Endothelial cell of umbilical vein (primary cell): ENCODE measurements at regions not wholly inside any gene's neighbourhood (a gene's known extent, or its start where the extent isn't known, plus 50 kb on each side); places are given as distances from the start of the nearest gene placed in this dataset.

Experiments used
- BruUV-seq: library from RNA; stranded (reverse); fragments of 400-500 nt; replicated peaks from 2 replicates; lab custom pipeline; 2021; lab: Mats Ljungman, UMichigan
- CTCF ChIA-PET: fragments of 300-600, 350-600 bp; sonication (Branson Sonifier 250); formaldehyde crosslinking; loops from one replicate; lab custom pipeline; 2021; ENCODE audit warnings: antibody characterized with exemption, inconsistent platforms; lab: Charles Lee
- POLR2A ChIA-PET: fragments of 300-600, 350-600 bp; sonication (Branson Sonifier 250); formaldehyde crosslinking; loops from one replicate; lab custom pipeline; 2021; ENCODE audit warnings: antibody characterized with exemption, inconsistent platforms; lab: Charles Lee
- DNase-seq: peaks from one replicate; pipeline ENCODE4 v3.0.0-alpha.2; 2011; ENCODE audit warnings: low read depth, low spot score
- FAIRE-seq: peaks from 2 replicates; lab custom pipeline; 2011; peaks lifted over from hg19 to GRCh38; lab: Jason Lieb, UNC
- H2AFZ ChIP-seq: 2 replicates; pipeline ENCODE4 v1.6.0; 2012; ENCODE audit warnings: low read depth, low read length, control low read depth, inconsistent platforms
- H3K27ac ChIP-seq: 2 replicates; pipeline ENCODE4 v1.5.1; 2011; ENCODE audit warnings: low read depth, mild to moderate bottlenecking, control low read depth, low read length, moderate library complexity; ENCODE audit not compliant: insufficient read depth
- H3K27me3 ChIP-seq, 2 experiments: 2 replicates each; pipeline versions ENCODE4 v1.6.0 to v1.6.1; 2011; ENCODE audit warnings: low read length in 2 of 2, mixed read lengths in 1 of 2; ENCODE audit not compliant: control insufficient read depth in 2 of 2, insufficient read depth in 2 of 2
- H3K36me3 ChIP-seq, 2 experiments: 2 replicates in 1 of 2; 3 replicates in 1 of 2; pipeline ENCODE4 v1.5.1; 2011; ENCODE audit warnings: low read length in 2 of 2, mild to moderate bottlenecking in 1 of 2, moderate library complexity in 1 of 2; ENCODE audit not compliant: control insufficient read depth in 2 of 2, insufficient read depth in 2 of 2; ENCODE audit errors: extremely low read depth in 1 of 2
- H3K4me1 ChIP-seq: 3 replicates; pipeline ENCODE4 v1.5.1; 2011; ENCODE audit warnings: mild to moderate bottlenecking, low read length; ENCODE audit not compliant: control insufficient read depth, insufficient read depth; ENCODE audit errors: extremely low read depth
- H3K4me2 ChIP-seq: 2 replicates; pipeline ENCODE4 v1.6.1; 2011; ENCODE audit warnings: low read length, control low read depth, mixed read lengths; ENCODE audit not compliant: insufficient read depth
- H3K4me3 ChIP-seq, 3 experiments: fragments of 200-600 bp in 1 of 3; sonication (generic), shearing (Covaris generic) in 1 of 3; replicated peaks in 1 of 3; 2 replicates each; pipeline ENCODE4 v1.5.1; 2011 to 2016; ENCODE audit warnings: control low read depth in 3 of 3, low read length in 3 of 3, mild to moderate bottlenecking in 2 of 3, inconsistent platforms in 1 of 3, low read depth in 1 of 3, moderate library complexity in 1 of 3; ENCODE audit not compliant: insufficient read depth in 1 of 3
- H3K79me2 ChIP-seq: 2 replicates; pipeline ENCODE4 v1.6.0; 2012; ENCODE audit warnings: low read length, inconsistent platforms; ENCODE audit not compliant: control insufficient read depth, insufficient read depth
- H3K9ac ChIP-seq: replicated peaks from 2 replicates; pipeline ENCODE3; 2011; ENCODE audit warnings: low read length, control low read depth; ENCODE audit not compliant: insufficient read depth; ENCODE audit errors: extremely low read depth
- H3K9me1 ChIP-seq: replicated peaks from 3 replicates; pipeline ENCODE4 v1.6.0; 2011; ENCODE audit warnings: mild to moderate bottlenecking, low read length; ENCODE audit not compliant: control insufficient read depth, insufficient read depth; ENCODE audit errors: extremely low read depth
- H3K9me3 ChIP-seq: replicated peaks from 2 replicates; pipeline ENCODE4 v1.5.1; 2012; ENCODE audit warnings: low read length, inconsistent platforms; ENCODE audit not compliant: control insufficient read depth, insufficient read depth
- H4K20me1 ChIP-seq: replicated peaks from 2 replicates; pipeline ENCODE3; 2011; ENCODE audit warnings: mild to moderate bottlenecking, low read length; ENCODE audit not compliant: control insufficient read depth, insufficient read depth; ENCODE audit errors: extremely low read depth
- EZH2 ChIP-seq: IDR thresholded peaks from 2 replicates; pipeline ENCODE4 v1.6.1; 2012; ENCODE audit warnings: borderline replicate concordance, low read depth, mild to moderate bottlenecking, moderate library complexity, low read length, inconsistent platforms; ENCODE audit not compliant: severe bottlenecking
- FOS ChIP-seq: IDR thresholded peaks from 2 replicates; pipeline ENCODE4 v1.6.1; 2011; ENCODE audit warnings: mild to moderate bottlenecking, low read length, moderate library complexity, borderline replicate concordance; ENCODE audit not compliant: insufficient read depth
- GATA2 ChIP-seq: IDR thresholded peaks from 2 replicates; pipeline ENCODE4 v1.7.0; 2011; ENCODE audit warnings: low read depth, mild to moderate bottlenecking, moderate library complexity, mixed read lengths, low read length; ENCODE audit not compliant: insufficient read length, insufficient read depth
- JUN ChIP-seq: IDR thresholded peaks from 2 replicates; pipeline ENCODE4 v1.6.1; 2011; ENCODE audit warnings: borderline replicate concordance, low read depth; ENCODE audit not compliant: insufficient read length, insufficient read depth
- MYC ChIP-seq: IDR thresholded peaks from one replicate; pipeline ENCODE4 v1.6.1; 2011; ENCODE audit warnings: mild to moderate bottlenecking, low read depth, low read length
- POLR2A ChIP-seq: IDR thresholded peaks from 2 replicates; pipeline ENCODE4 v1.6.1; 2012; ENCODE audit warnings: low read depth, mild to moderate bottlenecking, control low read depth, low read length
- POLR2AphosphoS5 ChIP-seq: IDR thresholded peaks from 2 replicates; pipeline ENCODE4 v1.6.1; 2012; ENCODE audit warnings: low read depth, mild to moderate bottlenecking, control low read depth, low read length, moderate library complexity; ENCODE audit not compliant: insufficient read depth
- dilution Hi-C: fragments of 300-500 bp; cut with MboI; formaldehyde crosslinking; loops from one replicate; pipeline ENCODE4 v1.15.0; 2019; ENCODE audit warnings: low sequenced_read_pairs; ENCODE audit not compliant: extremely low pct_ligation_motif_present
- intact Hi-C: fragments of 100-400 bp; cut with micrococcal nuclease; formaldehyde crosslinking; loops from one replicate; pipeline ENCODE4 v1.10.0; 2022
- TF ChIP-seq, protein P1 (sequence below), 2 donors: IDR thresholded peaks; 1 replicate in 1 of 2; 2 replicates in 1 of 2; pipeline ENCODE4 v1.5.1; 2011; ENCODE audit warnings: low read length in 2 of 2, mild to moderate bottlenecking in 2 of 2, moderate library complexity in 2 of 2, control low read depth in 1 of 2, inconsistent platforms in 1 of 2, low read depth in 1 of 2; ENCODE audit not compliant: insufficient read depth in 1 of 2; ENCODE audit errors: extremely low read depth in 1 of 2
- TF ChIP-seq, protein P2 (sequence below): IDR thresholded peaks from 2 replicates; pipeline ENCODE4 v1.6.1; 2011; ENCODE audit not compliant: insufficient read depth, insufficient read length

- Histone ChIP-seq H2AFZ (no peak overlapping the region), H3K36me3 (no peaks in the 10 kb centered on the region), H3K9me3 (no peaks in the 10 kb centered on the region), H3K4me1 (no peaks in the 10 kb centered on the region), H3K9ac (no peak overlapping the region), H3K27ac (no peak overlapping the region), H3K79me2 (no peaks in the 10 kb centered on the region), H3K4me2 (no peak overlapping the region), H4K20me1 (no peaks in the 10 kb centered on the region), H3K9me1 (no peaks in the 10 kb centered on the region), H3K27me3 (no peaks in the 10 kb centered on the region), H3K4me3 (no peak overlapping the region)
- intact Hi-C loops (no loop called here), dilution Hi-C loops (no loop called here)
- POLR2A ChIA-PET, result no interaction called here
- FAIRE-seq (no peak), DNase-seq (no peak)
- BruUV-seq, result no TSS peak
- TF ChIP-seq FOS (no peak), EZH2 (no peak), MYC (no peak), JUN (no peak), POLR2A (no peak), GATA2 (no peak), POLR2AphosphoS5 (no peak)
- TF ChIP-seq, protein P1, sequence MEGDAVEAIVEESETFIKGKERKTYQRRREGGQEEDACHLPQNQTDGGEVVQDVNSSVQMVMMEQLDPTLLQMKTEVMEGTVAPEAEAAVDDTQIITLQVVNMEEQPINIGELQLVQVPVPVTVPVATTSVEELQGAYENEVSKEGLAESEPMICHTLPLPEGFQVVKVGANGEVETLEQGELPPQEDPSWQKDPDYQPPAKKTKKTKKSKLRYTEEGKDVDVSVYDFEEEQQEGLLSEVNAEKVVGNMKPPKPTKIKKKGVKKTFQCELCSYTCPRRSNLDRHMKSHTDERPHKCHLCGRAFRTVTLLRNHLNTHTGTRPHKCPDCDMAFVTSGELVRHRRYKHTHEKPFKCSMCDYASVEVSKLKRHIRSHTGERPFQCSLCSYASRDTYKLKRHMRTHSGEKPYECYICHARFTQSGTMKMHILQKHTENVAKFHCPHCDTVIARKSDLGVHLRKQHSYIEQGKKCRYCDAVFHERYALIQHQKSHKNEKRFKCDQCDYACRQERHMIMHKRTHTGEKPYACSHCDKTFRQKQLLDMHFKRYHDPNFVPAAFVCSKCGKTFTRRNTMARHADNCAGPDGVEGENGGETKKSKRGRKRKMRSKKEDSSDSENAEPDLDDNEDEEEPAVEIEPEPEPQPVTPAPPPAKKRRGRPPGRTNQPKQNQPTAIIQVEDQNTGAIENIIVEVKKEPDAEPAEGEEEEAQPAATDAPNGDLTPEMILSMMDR (IDR thresholded peaks at IDR 0.05; ENCODE audit: extremely low read depth in 1 of 2, insufficient read depth in 1 of 2, low read depth in 1 of 2, low read length in 2 of 2), result no peak
- TF ChIP-seq, protein P2, sequence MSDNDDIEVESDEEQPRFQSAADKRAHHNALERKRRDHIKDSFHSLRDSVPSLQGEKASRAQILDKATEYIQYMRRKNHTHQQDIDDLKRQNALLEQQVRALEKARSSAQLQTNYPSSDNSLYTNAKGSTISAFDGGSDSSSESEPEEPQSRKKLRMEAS, result no peak
- CTCF ChIA-PET, result interaction anchor here (0.7 to 2.9 kb wide), 7 partner anchors 9 to 81 kb away, joined by 3 to 11 read pairs (median 3); no protein-coding TSS in a partner anchor
Measured at GRCh38 chr1:234692966-234693580, 83.1 kb upstream of the IRF2BP2 start.
